ENCODE measurements at regions not wholly inside any gene's neighbourhood (a gene's known extent, or its start where the extent isn't known, plus 50 kb on each side); places are given as distances from the start of the nearest gene placed in this dataset.

- no peak for TF ChIP-seq TP53 (CRISPR knock-in tag; IDR thresholded peaks at IDR 0.05)
- no peak for TF ChIP-seq EHMT2 (IDR thresholded peaks at IDR 0.05; ENCODE audit: low read depth)
- no peak for TF ChIP-seq ZSCAN20 (CRISPR knock-in tag; IDR thresholded peaks at IDR 0.05)
- TF ChIP-seq, protein P1, sequence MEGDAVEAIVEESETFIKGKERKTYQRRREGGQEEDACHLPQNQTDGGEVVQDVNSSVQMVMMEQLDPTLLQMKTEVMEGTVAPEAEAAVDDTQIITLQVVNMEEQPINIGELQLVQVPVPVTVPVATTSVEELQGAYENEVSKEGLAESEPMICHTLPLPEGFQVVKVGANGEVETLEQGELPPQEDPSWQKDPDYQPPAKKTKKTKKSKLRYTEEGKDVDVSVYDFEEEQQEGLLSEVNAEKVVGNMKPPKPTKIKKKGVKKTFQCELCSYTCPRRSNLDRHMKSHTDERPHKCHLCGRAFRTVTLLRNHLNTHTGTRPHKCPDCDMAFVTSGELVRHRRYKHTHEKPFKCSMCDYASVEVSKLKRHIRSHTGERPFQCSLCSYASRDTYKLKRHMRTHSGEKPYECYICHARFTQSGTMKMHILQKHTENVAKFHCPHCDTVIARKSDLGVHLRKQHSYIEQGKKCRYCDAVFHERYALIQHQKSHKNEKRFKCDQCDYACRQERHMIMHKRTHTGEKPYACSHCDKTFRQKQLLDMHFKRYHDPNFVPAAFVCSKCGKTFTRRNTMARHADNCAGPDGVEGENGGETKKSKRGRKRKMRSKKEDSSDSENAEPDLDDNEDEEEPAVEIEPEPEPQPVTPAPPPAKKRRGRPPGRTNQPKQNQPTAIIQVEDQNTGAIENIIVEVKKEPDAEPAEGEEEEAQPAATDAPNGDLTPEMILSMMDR (IDR thresholded peaks at IDR 0.05) = no peak
- no peak for TF ChIP-seq NR3C1 (IDR thresholded peaks at IDR 0.05)
- no peak for TF ChIP-seq CEBPB (IDR thresholded peaks at IDR 0.05)
- no peak for TF ChIP-seq MAFK (IDR thresholded peaks at IDR 0.05; ENCODE audit: partially characterized antibody)
- no peak for TF ChIP-seq POLR2A (IDR thresholded peaks at IDR 0.05; ENCODE audit: low read length)
- TF ChIP-seq JUNB (IDR thresholded peaks at IDR 0.05) = no peak
- TF ChIP-seq, protein P2, sequence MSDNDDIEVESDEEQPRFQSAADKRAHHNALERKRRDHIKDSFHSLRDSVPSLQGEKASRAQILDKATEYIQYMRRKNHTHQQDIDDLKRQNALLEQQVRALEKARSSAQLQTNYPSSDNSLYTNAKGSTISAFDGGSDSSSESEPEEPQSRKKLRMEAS (IDR thresholded peaks at IDR 0.05) = no peak
- no peak for TF ChIP-seq MAZ (IDR thresholded peaks at IDR 0.05; ENCODE audit: borderline replicate concordance, low read depth, low read length)
- TF ChIP-seq NFE2L2 (conservative IDR thresholded peaks at IDR 0.05; ENCODE audit: low read length) = no peak
These were observed 459.2 kb downstream of the TSHZ3 start for GRCh38 chr19:30890033-30890432.
